OCI-LY3 (cell line): ENCODE measurements at regions not wholly inside any gene's neighbourhood (a gene's known extent, or its start where the extent isn't known, plus 50 kb on each side); places are given as distances from the start of the nearest gene placed in this dataset.

Experiments
- CTCF ChIP-seq: fragments of 200-600, 300-600 bp; sonication (generic); IDR thresholded peaks from 2 replicates; pipeline ENCODE4 v1.5.1; 2014; ENCODE audit warnings: antibody characterized with exemption, low read length, low read depth
- EZH2phosphoT487 ChIP-seq: fragments of 200-600 bp; shearing (Covaris generic); IDR thresholded peaks from 2 replicates; pipeline ENCODE4 v1.6.1; 2018; ENCODE audit warnings: antibody characterized with exemption, mixed run types, low read depth

- TF ChIP-seq CTCF (peak; percentile 38; the same call in 1 of the 2 replicates), EZH2phosphoT487 (no peak)
Observed at GRCh38 chr22:47452184-47452583, 689.7 kb downstream of the TBC1D22A start.
